ENCODE measurements at regions not wholly inside any gene's neighbourhood (a gene's known extent, or its start where the extent isn't known, plus 50 kb on each side); places are given as distances from the start of the nearest gene placed in this dataset.
"Not testable (repeated sequence)": the region's sequence is repeated elsewhere in the genome, so short reads cannot be mapped to it uniquely, and the experiment has no call there.

DNA sequence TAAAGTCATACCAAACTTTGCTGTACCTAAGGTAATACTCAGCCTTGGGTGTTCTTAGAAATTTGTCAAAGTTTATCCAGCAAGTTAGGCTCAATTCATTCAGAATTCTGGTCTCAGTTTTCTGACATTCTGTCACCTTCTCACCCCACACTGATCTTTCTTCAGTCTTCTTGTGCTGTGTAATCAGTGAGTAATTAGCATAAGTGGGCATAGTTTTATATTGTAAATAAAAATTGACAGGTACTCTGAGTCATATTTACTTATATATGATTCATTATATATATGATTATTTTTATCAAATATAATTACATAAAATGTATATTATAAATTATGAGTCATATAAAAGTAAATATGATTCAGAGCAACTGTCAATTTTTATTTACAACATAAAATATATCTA, 170.9 kb upstream of the MAGI2 start:
- DNase-seq (ENCODE audit: low read depth): no peak

GRCh38 chr7:79622781-79623180, 169.3 kb upstream of the MAGI2 start:
- no peak for DNase-seq (ENCODE audit: low read depth)

DNA sequence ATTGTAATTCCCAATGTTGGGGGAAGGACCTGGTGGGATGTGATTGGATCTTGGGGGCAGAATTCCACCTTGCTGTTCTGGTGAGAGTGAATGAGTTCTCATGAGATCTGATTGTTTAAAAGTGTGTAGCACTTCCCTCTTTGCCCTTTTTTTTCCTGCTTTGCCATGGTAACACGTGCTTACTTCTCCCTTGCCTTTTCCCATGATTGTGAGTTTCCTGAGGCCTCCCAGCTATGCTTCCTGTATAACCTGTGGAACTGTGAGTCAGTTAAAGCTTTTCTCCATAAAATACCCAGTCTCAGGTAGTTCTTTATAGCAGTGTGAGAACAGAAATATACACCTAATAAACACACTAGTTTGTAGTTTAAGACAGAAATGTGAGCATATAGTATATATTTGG, 166.8 kb upstream of the MAGI2 start:
- DNase-seq (ENCODE audit: low read depth): no peak

DNA sequence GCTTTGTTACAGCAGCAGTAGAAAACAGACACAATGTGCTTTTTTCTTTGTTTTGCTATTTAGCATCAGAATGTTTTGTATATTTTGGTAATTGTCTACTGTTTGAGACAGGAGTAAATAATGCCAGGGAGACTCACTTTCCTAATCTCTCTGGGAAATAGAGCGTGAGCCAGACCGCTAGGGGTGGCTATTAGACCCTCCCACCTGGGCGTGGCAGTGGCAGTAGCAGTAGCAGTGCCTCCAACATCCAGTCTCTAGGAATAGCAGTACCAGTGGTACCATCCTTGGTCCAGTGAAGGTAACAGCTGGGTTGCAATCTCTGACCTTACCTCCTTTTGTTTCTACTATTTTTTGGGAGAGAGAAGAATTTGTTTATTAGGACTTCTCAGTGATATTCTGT, 165.7 kb upstream of the MAGI2 start:
- DNase-seq (ENCODE audit: low read depth): no peak

- DNase-seq (ENCODE audit: low read depth): no peak
Observed at GRCh38 chr7:79615871-79616640, 162.6 kb upstream of the MAGI2 start.

GRCh38 chr7:79615466-79615865, 162.0 kb upstream of the MAGI2 start:
- no peak for DNase-seq (ENCODE audit: low read depth)

DNA sequence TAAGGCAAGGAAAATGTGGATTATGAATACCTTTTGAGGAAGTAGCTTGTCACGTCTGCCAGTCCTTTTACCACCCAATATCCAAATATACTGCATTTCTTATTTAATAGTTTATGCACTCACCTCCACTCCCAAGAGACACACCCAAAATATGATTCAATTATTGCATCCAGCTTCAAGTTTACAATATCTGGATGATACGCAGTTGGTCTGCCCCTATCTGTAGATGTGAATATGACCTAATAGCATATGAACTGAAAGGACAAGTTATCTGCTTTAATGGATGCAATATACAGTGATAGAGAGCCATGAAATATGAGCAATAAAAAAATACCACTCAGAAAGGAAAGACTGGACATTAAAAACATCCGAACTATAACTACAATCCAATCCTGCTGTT, 159.4 kb upstream of the MAGI2 start:
- no peak for DNase-seq (ENCODE audit: low read depth)

DNA sequence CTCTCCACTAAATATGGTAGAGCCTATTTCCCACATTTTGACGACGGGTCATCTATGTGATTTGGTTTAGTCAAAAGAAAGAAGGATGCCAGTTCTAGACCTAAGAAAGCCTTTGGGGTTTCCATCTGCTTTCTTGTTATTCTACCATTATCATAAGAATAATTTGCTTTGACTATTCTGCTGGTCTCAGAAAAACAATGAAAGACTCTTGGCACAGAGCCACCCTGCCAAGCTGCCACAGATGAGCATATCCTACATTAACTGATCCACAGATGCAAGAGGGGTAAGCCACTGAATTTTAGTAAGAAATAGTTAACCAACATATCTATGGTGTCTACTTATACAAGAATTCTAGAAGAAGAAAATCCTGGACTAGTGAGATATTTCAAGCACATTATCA, 158.6 kb upstream of the MAGI2 start:
- no peak for DNase-seq (ENCODE audit: low read depth)

DNA sequence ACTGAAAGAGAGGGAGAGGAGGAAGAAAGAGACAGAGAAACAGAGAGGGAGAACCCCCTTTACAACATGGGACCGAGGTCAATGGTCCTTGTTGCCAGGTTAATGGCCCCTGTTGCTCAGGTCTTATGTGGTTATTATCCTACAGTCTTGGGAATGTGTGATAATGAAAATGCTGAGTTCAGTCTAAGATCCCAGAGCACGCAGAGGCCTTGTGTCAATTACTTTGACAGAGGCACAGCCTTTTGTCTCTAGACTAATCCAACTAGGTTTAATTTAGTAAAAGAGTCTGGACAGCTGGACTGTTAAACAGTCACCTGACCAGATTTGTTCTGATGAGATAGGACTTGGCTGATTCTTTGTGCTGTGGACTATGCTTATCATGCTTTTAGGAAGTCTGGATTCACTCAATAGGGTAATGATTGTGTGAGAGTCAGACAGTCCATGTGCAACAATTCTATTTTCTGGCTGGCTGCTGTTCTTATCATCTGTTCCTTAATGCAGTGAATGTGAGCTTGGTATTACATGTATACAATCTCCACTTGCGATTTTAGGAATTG, 157.4 kb upstream of the MAGI2 start:
- DNase-seq (ENCODE audit: low read depth): no peak

DNA sequence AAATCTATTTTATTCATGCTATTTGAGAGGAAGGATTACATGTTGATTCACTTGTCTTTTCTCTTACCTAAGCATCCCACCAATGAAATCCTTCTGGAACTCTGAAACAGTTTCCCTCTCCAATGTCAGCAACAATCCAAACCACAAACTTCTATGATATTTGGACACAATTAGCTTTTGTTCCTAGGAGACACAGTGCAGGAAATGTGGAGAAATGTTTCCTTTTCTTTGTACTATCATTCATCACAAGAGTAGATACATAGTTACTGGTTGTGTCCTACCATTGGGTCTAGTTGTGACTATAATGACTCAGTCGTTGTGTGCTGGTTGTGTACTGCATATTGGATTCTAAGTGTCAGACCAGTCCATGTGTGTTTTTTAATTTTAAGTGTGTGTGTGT, 156.8 kb upstream of the MAGI2 start:
- DNase-seq (ENCODE audit: low read depth): no peak

DNA sequence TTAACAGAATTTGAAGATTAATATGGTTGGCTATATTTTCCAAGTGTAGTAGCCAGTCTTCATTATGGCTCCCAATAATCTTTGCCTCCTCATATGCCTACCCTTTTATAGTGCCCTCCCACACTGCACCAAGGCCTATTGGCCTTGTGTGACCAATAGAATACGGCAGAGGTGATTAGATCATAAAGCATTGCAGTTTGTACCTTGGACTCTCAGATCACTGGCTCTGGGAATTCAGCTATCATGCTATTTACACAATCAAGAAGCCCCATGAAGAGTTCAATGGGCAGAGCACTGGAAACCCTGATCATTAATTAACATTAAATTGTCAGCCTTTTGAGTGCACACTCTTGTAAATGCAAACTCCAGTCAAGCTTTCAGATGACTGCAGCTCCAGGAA, 154.5 kb upstream of the MAGI2 start:
- no peak for DNase-seq (ENCODE audit: low read depth)

DNA sequence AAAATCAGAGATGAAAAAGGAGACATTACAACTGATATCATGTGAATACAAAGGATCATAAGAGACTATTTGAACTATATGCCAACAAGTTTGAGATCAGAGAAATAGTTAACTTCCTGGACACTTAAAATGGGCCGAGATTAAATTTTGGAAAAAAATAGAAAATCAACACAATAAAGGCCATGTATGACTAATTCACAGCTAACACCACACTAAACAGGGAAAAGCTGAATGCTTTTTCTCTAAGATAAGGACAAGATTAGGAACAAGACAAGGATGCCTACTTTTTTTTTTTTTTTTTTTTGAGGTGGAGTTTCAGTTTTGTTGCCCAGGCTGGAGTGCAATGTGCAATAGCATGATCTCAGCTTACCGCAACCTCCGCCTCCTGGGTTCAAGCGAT, 151.4 kb upstream of the MAGI2 start:
- DNase-seq (ENCODE audit: low read depth): no peak

GRCh38 chr7:79598351-79598750, 144.9 kb upstream of the MAGI2 start:
- no peak for DNase-seq (ENCODE audit: low read depth)

- not testable (repeated sequence) for DNase-seq (ENCODE audit: low read depth)
Observed at GRCh38 chr7:79594671-79595070, 141.2 kb upstream of the MAGI2 start.

DNA sequence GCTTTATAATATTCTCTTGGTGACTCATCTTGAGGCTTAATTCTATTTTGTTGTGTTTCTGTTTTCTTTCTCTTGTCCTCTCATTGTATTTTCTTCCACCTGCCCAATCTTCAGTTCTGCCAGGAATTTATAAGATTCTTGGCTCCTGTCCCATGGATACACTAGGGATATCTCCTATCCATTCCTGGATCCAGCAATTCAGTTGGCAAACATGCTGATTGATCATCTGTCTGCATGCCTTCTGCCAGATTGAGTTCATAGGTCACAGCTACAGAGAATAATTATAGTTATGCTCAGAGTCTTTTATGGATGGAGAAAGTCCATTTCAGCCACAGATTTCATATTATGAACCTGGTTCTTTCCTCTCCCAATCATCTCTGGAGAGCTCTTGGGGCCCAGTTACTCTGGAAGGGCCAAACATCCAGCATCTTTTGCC, 140.4 kb upstream of the MAGI2 start:
- no peak for DNase-seq (ENCODE audit: low read depth)

DNA sequence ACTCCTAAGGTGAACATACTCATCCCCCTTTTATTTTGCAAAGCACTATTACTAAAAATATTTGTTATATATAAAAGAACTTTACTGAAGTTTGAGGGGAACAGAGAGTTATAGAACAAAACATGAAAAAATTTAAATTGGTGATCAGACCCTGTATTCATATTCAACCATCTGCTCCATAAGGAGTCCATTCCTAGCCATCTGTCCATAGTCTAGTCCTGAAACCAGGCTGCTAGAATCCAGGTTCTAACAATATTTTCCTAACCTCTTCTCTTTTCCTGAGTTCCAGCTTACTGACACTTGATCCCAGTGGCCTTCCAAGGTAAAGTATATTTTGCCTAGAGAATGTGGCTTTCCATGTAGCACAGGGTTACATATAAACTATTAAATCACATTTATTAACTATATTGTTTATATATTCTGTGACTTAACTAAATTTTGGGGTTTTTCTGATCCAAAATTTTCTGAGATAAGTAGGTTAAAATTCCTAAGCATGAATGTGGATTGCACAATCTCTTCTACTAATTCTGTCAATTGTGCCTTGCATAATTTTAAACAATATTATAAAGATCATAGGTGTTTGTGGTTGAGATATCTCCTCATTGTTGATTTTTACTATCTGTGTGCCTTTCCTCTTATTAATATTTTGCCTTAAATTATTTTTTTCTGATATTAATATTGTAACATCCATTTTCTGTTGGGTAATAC, 137.6 kb upstream of the MAGI2 start:
- DNase-seq (ENCODE audit: low read depth): no peak

DNA sequence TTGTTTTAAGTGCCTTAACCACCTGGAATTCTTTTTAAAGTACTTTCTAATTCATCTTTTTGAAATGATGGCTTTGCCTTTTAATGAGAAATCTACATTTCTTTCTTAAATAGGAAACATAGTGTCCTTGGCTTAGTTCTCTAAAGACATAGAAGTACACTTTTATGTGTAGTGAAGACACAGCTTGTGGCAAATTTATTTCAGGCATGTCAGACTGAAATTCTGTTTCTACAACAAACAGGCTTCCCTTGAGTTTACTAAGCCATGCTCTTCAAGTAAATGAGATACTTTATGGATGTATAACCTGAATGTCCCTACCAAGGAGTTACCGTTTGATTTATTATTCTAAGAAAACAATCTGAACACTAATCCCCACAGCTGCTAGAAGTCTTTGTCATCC, 136.9 kb upstream of the MAGI2 start:
- no peak for DNase-seq (ENCODE audit: low read depth)

- DNase-seq (ENCODE audit: low read depth): no peak
Observed at GRCh38 chr7:79570903-79571302, 117.4 kb upstream of the MAGI2 start.

- no peak for DNase-seq (ENCODE audit: low read depth)
Observed at GRCh38 chr7:79563821-79564522, 110.5 kb upstream of the MAGI2 start.

DNA sequence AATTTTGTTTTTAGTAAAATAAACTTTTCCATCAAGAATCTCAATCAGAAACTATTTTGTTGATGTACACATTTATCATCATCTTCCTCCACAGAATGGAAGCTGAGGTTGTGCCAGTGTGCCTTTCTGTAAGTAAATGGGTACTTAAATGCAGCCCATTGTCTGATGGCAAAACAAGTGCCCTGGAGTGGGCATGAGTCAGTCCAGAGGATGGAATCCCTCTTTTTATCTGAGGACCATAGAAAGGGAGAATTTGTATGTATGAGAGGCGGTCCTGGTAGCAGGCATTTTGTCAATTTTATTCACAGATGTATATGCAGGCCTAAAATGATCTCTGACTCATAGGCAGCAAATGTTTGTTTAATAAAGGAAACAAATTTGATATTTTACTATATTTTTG, 102.1 kb upstream of the MAGI2 start:
- no peak for DNase-seq (ENCODE audit: low read depth)

DNA sequence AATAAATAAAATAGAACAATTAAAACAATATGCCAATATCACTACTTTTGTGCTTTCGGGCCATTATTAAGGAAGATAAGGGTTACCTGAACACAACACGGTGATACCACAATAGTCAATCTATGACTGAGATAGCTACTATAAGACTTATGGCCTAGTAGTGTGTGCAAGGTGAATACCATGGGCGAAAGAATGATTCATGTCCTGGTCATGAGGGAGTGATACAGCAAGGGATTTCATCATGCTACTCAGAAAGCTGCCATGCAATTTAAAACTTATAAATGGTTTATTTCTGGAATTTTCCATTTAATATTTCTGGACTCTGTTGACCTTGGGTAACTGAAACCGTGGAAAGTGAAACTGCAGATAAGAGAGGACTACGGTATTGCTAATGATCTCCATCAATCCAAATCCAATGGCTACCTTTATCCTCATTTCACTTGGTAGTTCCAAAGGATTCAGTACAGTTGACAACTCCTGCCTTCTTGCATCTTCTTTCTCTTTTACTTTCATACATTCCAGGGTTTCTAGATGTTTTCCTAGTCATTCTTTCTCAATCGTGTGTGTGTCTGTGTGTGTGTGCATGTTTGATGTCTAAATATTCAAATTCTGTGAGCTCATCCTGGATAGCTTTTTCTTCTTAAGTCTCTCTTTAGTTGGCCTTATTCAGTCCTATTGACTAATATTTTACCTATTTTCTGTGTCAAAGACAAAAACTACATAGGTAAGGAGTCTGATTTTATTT, 100.5 kb upstream of the MAGI2 start:
- DNase-seq (ENCODE audit: low read depth): no peak

- no peak for DNase-seq (ENCODE audit: low read depth)
Observed at GRCh38 chr7:79552463-79552862, 99.0 kb upstream of the MAGI2 start.

Data from stimulated activated CD4-positive, alpha-beta T cell treated with anti-CD3 and anti-CD28 coated beads, Interleukin-2, amount 100 ng/mL, for 4 hours (primary cell).